GM10266 (cell line): ENCODE measurements at regions not wholly inside any gene's neighbourhood (a gene's known extent, or its start where the extent isn't known, plus 50 kb on each side); places are given as distances from the start of the nearest gene placed in this dataset.
A peak's percentile ranks its signal among the peaks of the same experiment; 100 is the strongest.

Experiments
- DNase-seq: peaks from one replicate; pipeline ENCODE4 v3.0.0; 2012; ENCODE audit errors: extremely low spot score
- TF ChIP-seq, protein P1 (sequence below): IDR thresholded peaks from 2 replicates; pipeline ENCODE4 v1.5.1; 2012; ENCODE audit warnings: mild to moderate bottlenecking, low read depth; ENCODE audit not compliant: control insufficient read depth, insufficient read depth; ENCODE audit errors: missing control alignments

GRCh38 chrY:12465706-12466105 is 235.3 kb upstream of the USP9Y start:
- no peak for DNase-seq
- TF ChIP-seq, protein P1, sequence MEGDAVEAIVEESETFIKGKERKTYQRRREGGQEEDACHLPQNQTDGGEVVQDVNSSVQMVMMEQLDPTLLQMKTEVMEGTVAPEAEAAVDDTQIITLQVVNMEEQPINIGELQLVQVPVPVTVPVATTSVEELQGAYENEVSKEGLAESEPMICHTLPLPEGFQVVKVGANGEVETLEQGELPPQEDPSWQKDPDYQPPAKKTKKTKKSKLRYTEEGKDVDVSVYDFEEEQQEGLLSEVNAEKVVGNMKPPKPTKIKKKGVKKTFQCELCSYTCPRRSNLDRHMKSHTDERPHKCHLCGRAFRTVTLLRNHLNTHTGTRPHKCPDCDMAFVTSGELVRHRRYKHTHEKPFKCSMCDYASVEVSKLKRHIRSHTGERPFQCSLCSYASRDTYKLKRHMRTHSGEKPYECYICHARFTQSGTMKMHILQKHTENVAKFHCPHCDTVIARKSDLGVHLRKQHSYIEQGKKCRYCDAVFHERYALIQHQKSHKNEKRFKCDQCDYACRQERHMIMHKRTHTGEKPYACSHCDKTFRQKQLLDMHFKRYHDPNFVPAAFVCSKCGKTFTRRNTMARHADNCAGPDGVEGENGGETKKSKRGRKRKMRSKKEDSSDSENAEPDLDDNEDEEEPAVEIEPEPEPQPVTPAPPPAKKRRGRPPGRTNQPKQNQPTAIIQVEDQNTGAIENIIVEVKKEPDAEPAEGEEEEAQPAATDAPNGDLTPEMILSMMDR = no peak

DNA sequence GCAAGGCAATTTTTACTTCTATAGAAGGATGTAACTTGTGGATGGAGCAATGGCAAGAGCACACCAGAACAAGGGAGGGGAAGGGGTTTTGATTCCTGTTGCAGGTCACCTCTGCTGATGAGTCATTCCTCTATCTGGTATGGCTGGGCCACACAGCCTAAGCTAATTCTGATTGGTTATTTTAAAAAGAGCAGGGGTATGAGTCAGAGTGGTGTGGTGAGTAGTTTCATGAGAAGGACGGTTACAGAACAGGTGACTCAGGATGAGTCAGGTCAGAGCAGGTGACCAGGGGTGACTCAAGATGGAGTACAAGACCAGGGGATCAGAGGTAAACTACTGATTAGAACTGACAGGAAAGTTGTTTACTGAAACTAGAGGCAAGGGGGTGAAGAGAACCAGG is 231.9 kb upstream of the USP9Y start:
- TF ChIP-seq, protein P1 = no peak
- no peak for DNase-seq

GRCh38 chrY:12474472-12474871 is 226.6 kb upstream of the USP9Y start:
- no peak for DNase-seq
- TF ChIP-seq, protein P1 = no peak

GRCh38 chrY:12479382-12479781 is 221.6 kb upstream of the USP9Y start:
- DNase-seq = peak; percentile 8
- TF ChIP-seq, protein P1 = no peak

DNA sequence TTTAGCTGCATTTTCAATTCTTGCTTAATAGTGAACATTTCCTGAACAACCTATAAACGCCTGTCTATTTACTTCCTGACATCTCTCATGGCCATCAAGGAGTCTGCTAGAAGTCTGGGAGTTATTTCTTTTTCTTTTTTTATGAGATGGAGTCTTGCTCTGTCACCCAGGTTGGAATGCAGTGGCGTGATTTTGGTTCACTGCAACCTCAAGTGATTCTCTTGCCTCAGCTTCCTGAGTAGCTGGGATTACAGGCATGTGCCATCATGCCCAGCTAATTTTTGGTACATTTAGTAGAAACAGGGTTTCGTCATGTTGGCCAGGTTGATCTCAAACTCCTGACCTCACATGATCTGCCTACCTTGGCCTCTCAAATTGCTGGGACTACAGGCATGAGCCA is 217.6 kb upstream of the USP9Y start:
- TF ChIP-seq, protein P1 = no peak
- no peak for DNase-seq

DNA sequence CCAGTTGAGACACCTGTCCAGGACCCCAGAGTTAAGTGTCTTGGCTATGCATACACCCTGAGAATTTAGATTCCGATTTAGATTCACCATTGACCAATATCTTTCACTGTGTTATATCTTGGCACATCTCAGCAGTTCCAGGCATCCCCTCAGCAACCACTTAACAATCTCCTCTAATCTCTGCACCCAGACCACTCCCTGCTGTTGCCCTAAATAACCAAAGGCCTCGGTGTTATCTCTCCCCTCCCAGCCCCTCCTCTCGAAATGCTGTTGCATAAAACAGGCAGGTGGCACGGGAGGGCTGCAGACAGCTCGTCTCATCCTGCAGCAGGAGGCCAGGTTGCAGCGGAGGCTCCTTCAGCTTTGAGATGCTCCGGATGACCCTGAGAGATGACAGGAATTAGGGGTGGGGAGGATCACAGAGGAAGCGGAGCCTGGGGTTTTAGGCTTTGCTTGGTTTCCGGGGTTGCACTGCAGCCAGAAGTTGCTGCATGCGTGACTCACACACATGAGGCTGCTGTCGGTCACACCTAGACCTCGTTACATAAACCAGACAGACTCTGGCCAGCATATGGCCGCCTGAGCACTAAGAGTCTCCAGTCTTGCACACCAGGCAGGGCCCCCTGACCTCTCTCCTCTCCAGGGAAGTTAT is 210.3 kb upstream of the USP9Y start:
- TF ChIP-seq, protein P1 = no peak
- DNase-seq = no peak

GRCh38 chrY:12492218-12492617 is 208.8 kb upstream of the USP9Y start:
- DNase-seq = no peak
- TF ChIP-seq, protein P1 = no peak
